Endothelial cell of umbilical vein (primary cell): ENCODE measurements at regions not wholly inside any gene's neighbourhood (a gene's known extent, or its start where the extent isn't known, plus 50 kb on each side); places are given as distances from the start of the nearest gene placed in this dataset.

Experiments used
- BruUV-seq: library from RNA; stranded (reverse); fragments of 400-500 nt; replicated peaks from 2 replicates; lab custom pipeline; 2021; lab: Mats Ljungman, UMichigan
- CTCF ChIA-PET: fragments of 300-600, 350-600 bp; sonication (Branson Sonifier 250); formaldehyde crosslinking; loops from one replicate; lab custom pipeline; 2021; ENCODE audit warnings: antibody characterized with exemption, inconsistent platforms; lab: Charles Lee
- POLR2A ChIA-PET: fragments of 300-600, 350-600 bp; sonication (Branson Sonifier 250); formaldehyde crosslinking; loops from one replicate; lab custom pipeline; 2021; ENCODE audit warnings: antibody characterized with exemption, inconsistent platforms; lab: Charles Lee
- DNase-seq: peaks from one replicate; pipeline ENCODE4 v3.0.0-alpha.2; 2011; ENCODE audit warnings: low read depth, low spot score
- FAIRE-seq: peaks from 2 replicates; lab custom pipeline; 2011; peaks lifted over from hg19 to GRCh38; lab: Jason Lieb, UNC
- H2AFZ ChIP-seq: 2 replicates; pipeline ENCODE4 v1.6.0; 2012; ENCODE audit warnings: low read depth, low read length, control low read depth, inconsistent platforms
- H3K27ac ChIP-seq: 2 replicates; pipeline ENCODE4 v1.5.1; 2011; ENCODE audit warnings: low read depth, mild to moderate bottlenecking, control low read depth, low read length, moderate library complexity; ENCODE audit not compliant: insufficient read depth
- H3K27me3 ChIP-seq, 2 experiments: 2 replicates each; pipeline versions ENCODE4 v1.6.0 to v1.6.1; 2011; ENCODE audit warnings: low read length in 2 of 2, mixed read lengths in 1 of 2; ENCODE audit not compliant: control insufficient read depth in 2 of 2, insufficient read depth in 2 of 2
- H3K36me3 ChIP-seq, 2 experiments: 2 replicates in 1 of 2; 3 replicates in 1 of 2; pipeline ENCODE4 v1.5.1; 2011; ENCODE audit warnings: low read length in 2 of 2, mild to moderate bottlenecking in 1 of 2, moderate library complexity in 1 of 2; ENCODE audit not compliant: control insufficient read depth in 2 of 2, insufficient read depth in 2 of 2; ENCODE audit errors: extremely low read depth in 1 of 2
- H3K4me1 ChIP-seq: 3 replicates; pipeline ENCODE4 v1.5.1; 2011; ENCODE audit warnings: mild to moderate bottlenecking, low read length; ENCODE audit not compliant: control insufficient read depth, insufficient read depth; ENCODE audit errors: extremely low read depth
- H3K4me2 ChIP-seq: 2 replicates; pipeline ENCODE4 v1.6.1; 2011; ENCODE audit warnings: low read length, control low read depth, mixed read lengths; ENCODE audit not compliant: insufficient read depth
- H3K4me3 ChIP-seq, 3 experiments: fragments of 200-600 bp in 1 of 3; sonication (generic), shearing (Covaris generic) in 1 of 3; replicated peaks in 1 of 3; 2 replicates each; pipeline ENCODE4 v1.5.1; 2011 to 2016; ENCODE audit warnings: control low read depth in 3 of 3, low read length in 3 of 3, mild to moderate bottlenecking in 2 of 3, inconsistent platforms in 1 of 3, low read depth in 1 of 3, moderate library complexity in 1 of 3; ENCODE audit not compliant: insufficient read depth in 1 of 3
- H3K79me2 ChIP-seq: 2 replicates; pipeline ENCODE4 v1.6.0; 2012; ENCODE audit warnings: low read length, inconsistent platforms; ENCODE audit not compliant: control insufficient read depth, insufficient read depth
- H3K9ac ChIP-seq: replicated peaks from 2 replicates; pipeline ENCODE3; 2011; ENCODE audit warnings: low read length, control low read depth; ENCODE audit not compliant: insufficient read depth; ENCODE audit errors: extremely low read depth
- H3K9me1 ChIP-seq: replicated peaks from 3 replicates; pipeline ENCODE4 v1.6.0; 2011; ENCODE audit warnings: mild to moderate bottlenecking, low read length; ENCODE audit not compliant: control insufficient read depth, insufficient read depth; ENCODE audit errors: extremely low read depth
- H3K9me3 ChIP-seq: replicated peaks from 2 replicates; pipeline ENCODE4 v1.5.1; 2012; ENCODE audit warnings: low read length, inconsistent platforms; ENCODE audit not compliant: control insufficient read depth, insufficient read depth
- H4K20me1 ChIP-seq: replicated peaks from 2 replicates; pipeline ENCODE3; 2011; ENCODE audit warnings: mild to moderate bottlenecking, low read length; ENCODE audit not compliant: control insufficient read depth, insufficient read depth; ENCODE audit errors: extremely low read depth
- CTCF ChIP-seq, 2 donors: IDR thresholded peaks; 1 replicate in 1 of 2; 2 replicates in 1 of 2; pipeline ENCODE4 v1.5.1; 2011; ENCODE audit warnings: low read length in 2 of 2, mild to moderate bottlenecking in 2 of 2, moderate library complexity in 2 of 2, control low read depth in 1 of 2, inconsistent platforms in 1 of 2, low read depth in 1 of 2; ENCODE audit not compliant: insufficient read depth in 1 of 2; ENCODE audit errors: extremely low read depth in 1 of 2
- EZH2 ChIP-seq: IDR thresholded peaks from 2 replicates; pipeline ENCODE4 v1.6.1; 2012; ENCODE audit warnings: borderline replicate concordance, low read depth, mild to moderate bottlenecking, moderate library complexity, low read length, inconsistent platforms; ENCODE audit not compliant: severe bottlenecking
- FOS ChIP-seq: IDR thresholded peaks from 2 replicates; pipeline ENCODE4 v1.6.1; 2011; ENCODE audit warnings: mild to moderate bottlenecking, low read length, moderate library complexity, borderline replicate concordance; ENCODE audit not compliant: insufficient read depth
- GATA2 ChIP-seq: IDR thresholded peaks from 2 replicates; pipeline ENCODE4 v1.7.0; 2011; ENCODE audit warnings: low read depth, mild to moderate bottlenecking, moderate library complexity, mixed read lengths, low read length; ENCODE audit not compliant: insufficient read length, insufficient read depth
- JUN ChIP-seq: IDR thresholded peaks from 2 replicates; pipeline ENCODE4 v1.6.1; 2011; ENCODE audit warnings: borderline replicate concordance, low read depth; ENCODE audit not compliant: insufficient read length, insufficient read depth
- MAX ChIP-seq: IDR thresholded peaks from 2 replicates; pipeline ENCODE4 v1.6.1; 2011; ENCODE audit not compliant: insufficient read depth, insufficient read length
- MYC ChIP-seq: IDR thresholded peaks from one replicate; pipeline ENCODE4 v1.6.1; 2011; ENCODE audit warnings: mild to moderate bottlenecking, low read depth, low read length
- POLR2A ChIP-seq: IDR thresholded peaks from 2 replicates; pipeline ENCODE4 v1.6.1; 2012; ENCODE audit warnings: low read depth, mild to moderate bottlenecking, control low read depth, low read length
- POLR2AphosphoS5 ChIP-seq: IDR thresholded peaks from 2 replicates; pipeline ENCODE4 v1.6.1; 2012; ENCODE audit warnings: low read depth, mild to moderate bottlenecking, control low read depth, low read length, moderate library complexity; ENCODE audit not compliant: insufficient read depth
- dilution Hi-C: fragments of 300-500 bp; cut with MboI; formaldehyde crosslinking; loops from one replicate; pipeline ENCODE4 v1.15.0; 2019; ENCODE audit warnings: low sequenced_read_pairs; ENCODE audit not compliant: extremely low pct_ligation_motif_present
- intact Hi-C: fragments of 100-400 bp; cut with micrococcal nuclease; formaldehyde crosslinking; loops from one replicate; pipeline ENCODE4 v1.10.0; 2022

- Histone ChIP-seq H4K20me1 (no peaks in the 10 kb centered on the region), H3K36me3 (no peaks in the 10 kb centered on the region), H3K4me3 (no peak overlapping the region), H3K9me3 (no peaks in the 10 kb centered on the region), H3K9ac (no peak overlapping the region), H3K4me2 (no peak overlapping the region), H3K4me1 (no peaks in the 10 kb centered on the region), H3K27me3 (no peaks in the 10 kb centered on the region), H2AFZ (no peak overlapping the region), H3K79me2 (no peaks in the 10 kb centered on the region), H3K27ac (no peak overlapping the region), H3K9me1 (no peaks in the 10 kb centered on the region)
- intact Hi-C loops, result no loop called here
- ChIA-PET CTCF (interaction anchor here (0.9 to 1.0 kb wide), 2 partner anchors 14 to 17 kb away, joined by 3 read pairs; no protein-coding TSS in a partner anchor), POLR2A (no interaction called here)
- dilution Hi-C loops, result no loop called here
- FAIRE-seq, result no peak
- DNase-seq, result no peak
- TF ChIP-seq POLR2AphosphoS5 (no peak), MAX (no peak), MYC (no peak), EZH2 (no peak), POLR2A (no peak), GATA2 (no peak), CTCF (IDR thresholded peaks at IDR 0.05; ENCODE audit: extremely low read depth in 1 of 2, insufficient read depth in 1 of 2, low read depth in 1 of 2, low read length in 2 of 2) (no peak), JUN (no peak), FOS (no peak)
- no TSS peak for BruUV-seq
These were observed 156.7 kb upstream of the TLE3 start for GRCh38 chr15:70254311-70254869.
